ENCODE measurements at regions not wholly inside any gene's neighbourhood (a gene's known extent, or its start where the extent isn't known, plus 50 kb on each side); places are given as distances from the start of the nearest gene placed in this dataset.
"Not testable (repeated sequence)": the region's sequence is repeated elsewhere in the genome, so short reads cannot be mapped to it uniquely, and the experiment has no call there.

DNA sequence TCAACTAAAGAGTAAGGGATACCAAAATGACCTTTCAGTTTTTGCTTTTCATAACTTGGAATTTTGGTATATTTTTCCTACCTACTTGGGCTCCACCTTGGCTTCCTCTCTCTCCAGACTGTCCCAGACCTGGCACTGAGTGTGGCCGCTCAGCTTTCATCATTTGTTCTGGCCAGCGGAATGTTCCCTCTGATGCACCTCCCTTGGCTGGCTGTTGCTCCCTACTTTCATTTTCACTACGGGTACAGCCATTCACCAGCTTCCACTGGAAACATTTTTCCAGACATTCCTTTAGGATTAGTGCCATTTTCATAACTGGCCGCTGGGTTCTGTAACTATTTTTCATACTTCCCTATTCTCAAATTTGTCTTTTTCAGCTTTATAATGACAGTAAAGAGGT, 487.4 kb downstream of the TENT5A start:
- no peak for DNase-seq (ENCODE audit: low spot score)
- ATAC-seq (ENCODE audit: low FRiP score): peak; percentile 81
- TF ChIP-seq, protein P1, sequence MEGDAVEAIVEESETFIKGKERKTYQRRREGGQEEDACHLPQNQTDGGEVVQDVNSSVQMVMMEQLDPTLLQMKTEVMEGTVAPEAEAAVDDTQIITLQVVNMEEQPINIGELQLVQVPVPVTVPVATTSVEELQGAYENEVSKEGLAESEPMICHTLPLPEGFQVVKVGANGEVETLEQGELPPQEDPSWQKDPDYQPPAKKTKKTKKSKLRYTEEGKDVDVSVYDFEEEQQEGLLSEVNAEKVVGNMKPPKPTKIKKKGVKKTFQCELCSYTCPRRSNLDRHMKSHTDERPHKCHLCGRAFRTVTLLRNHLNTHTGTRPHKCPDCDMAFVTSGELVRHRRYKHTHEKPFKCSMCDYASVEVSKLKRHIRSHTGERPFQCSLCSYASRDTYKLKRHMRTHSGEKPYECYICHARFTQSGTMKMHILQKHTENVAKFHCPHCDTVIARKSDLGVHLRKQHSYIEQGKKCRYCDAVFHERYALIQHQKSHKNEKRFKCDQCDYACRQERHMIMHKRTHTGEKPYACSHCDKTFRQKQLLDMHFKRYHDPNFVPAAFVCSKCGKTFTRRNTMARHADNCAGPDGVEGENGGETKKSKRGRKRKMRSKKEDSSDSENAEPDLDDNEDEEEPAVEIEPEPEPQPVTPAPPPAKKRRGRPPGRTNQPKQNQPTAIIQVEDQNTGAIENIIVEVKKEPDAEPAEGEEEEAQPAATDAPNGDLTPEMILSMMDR (IDR thresholded peaks at IDR 0.05): no peak

GRCh38 chr6:81263531-81264168, 488.8 kb downstream of the TENT5A start:
- TF ChIP-seq, protein P1 (IDR thresholded peaks at IDR 0.05): no peak
- DNase-seq (ENCODE audit: low spot score): no peak
- no peak for ATAC-seq (ENCODE audit: low FRiP score)

GRCh38 chr6:81262656-81263055, 489.8 kb downstream of the TENT5A start:
- TF ChIP-seq, protein P1 (IDR thresholded peaks at IDR 0.05): no peak
- ATAC-seq (ENCODE audit: low FRiP score): no peak
- no peak for DNase-seq (ENCODE audit: low spot score)

DNA sequence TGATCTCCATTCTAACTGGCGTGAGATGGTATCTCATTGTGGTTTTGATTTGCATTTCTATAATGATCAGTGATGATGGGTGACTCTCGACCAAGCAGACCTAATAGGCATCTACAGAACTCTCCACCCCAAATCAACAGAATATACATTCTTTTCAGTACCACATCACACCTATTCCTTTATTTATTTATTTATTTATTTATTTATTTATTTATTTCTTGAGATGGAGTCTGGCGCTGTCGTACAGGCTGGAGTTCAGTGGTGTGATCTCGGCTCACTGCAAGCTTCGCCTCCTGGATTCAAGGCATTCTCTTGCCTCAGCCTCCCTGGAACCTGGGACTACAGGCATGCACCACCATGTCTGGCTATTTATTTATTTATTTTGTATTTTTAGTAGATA, 496.3 kb downstream of the TENT5A start:
- DNase-seq (ENCODE audit: low spot score); ATAC-seq (ENCODE audit: low FRiP score): not testable (repeated sequence)

- TF ChIP-seq, protein P1 (IDR thresholded peaks at IDR 0.05): no peak
- DNase-seq (ENCODE audit: low spot score) (no peak), ATAC-seq (ENCODE audit: low FRiP score) (no peak)
Measured at GRCh38 chr6:81253821-81254220, 498.7 kb downstream of the TENT5A start.

GRCh38 chr6:81252231-81252630, 500.2 kb downstream of the TENT5A start:
- DNase-seq (ENCODE audit: low spot score) (no peak), ATAC-seq (ENCODE audit: low FRiP score) (no peak)
- TF ChIP-seq, protein P1 (IDR thresholded peaks at IDR 0.05): no peak

DNA sequence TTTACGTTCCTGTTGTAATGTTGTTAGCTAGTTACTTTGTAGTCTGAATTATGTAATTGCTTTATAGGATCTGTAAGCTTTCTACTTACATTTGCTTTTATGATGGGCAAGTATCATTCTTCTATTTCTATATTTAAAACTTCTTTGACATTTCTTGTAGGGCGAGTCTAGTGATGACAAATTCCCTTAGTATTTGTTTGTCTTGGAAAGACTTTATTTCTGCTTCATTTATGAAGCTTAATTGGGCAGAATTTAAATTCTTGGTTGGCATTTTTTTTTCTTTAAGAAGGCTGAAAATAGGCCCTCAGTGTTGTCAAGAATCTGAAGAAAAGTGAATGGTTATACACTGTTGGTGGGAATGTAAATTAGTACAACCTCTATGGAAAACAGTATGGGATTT, 506.3 kb downstream of the TENT5A start:
- TF ChIP-seq, protein P1 (IDR thresholded peaks at IDR 0.05): no peak
- DNase-seq (ENCODE audit: low spot score): no peak
- no peak for ATAC-seq (ENCODE audit: low FRiP score)
